ENCODE measurements at regions not wholly inside any gene's neighbourhood (a gene's known extent, or its start where the extent isn't known, plus 50 kb on each side); places are given as distances from the start of the nearest gene placed in this dataset.

DNA sequence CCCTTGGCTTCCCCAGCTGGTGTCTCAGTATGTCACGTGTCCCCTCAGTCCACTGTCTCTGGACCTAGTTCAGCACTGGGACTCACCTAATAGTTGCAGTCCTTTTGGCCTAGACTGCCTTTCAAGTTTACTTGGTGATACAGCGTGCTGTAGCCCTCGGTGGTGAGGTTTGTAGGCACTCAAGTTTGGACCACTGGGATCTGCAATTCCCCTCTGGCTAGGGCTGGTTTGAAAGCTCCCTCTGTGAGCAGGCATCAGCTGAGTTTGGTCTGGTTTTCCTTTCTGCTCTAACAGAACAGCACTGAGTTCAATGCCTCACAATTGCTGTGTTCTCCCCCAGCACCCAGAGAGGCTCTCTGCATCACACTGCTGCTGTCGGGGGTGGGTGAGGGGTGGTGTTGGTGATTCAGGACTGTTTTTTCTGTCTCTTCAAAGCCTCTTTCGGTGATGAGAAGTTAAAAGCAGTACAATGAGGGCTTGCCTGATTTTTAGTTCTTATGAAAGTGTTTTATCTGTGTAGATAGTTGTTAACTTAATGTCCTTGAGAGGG lies 494.2 kb downstream of the TDRD15 start:
- Histone ChIP-seq H4K8ac (ENCODE audit: low read depth in 2 of 2, low read length in 2 of 2) (no peak overlapping the region), H3K14ac (replicated peaks; ENCODE audit: low read depth, low read length) (no peak overlapping the region), H4K91ac (ENCODE audit: insufficient read depth, low read depth, low read length) (no peak overlapping the region), H2BK20ac (ENCODE audit: low read depth, low read length) (no peak overlapping the region), H3K9me1 (ENCODE audit: insufficient read depth, low read length) (no peaks in the 10 kb centered on the region), H3K4me2 (ENCODE audit: low read depth, low read length) (no peak overlapping the region), H4K5ac (ENCODE audit: low read depth, low read length) (no peak overlapping the region), H3K79me1 (ENCODE audit: low read depth in 1 of 2, low read length in 2 of 2) (no peaks in the 10 kb centered on the region), H3K18ac (ENCODE audit: low read depth, low read length) (no peak overlapping the region), H3K27me3 (ENCODE audit: control insufficient read depth, insufficient read depth, low read length) (no peaks in the 10 kb centered on the region), H3K36me3 (ENCODE audit: control insufficient read depth, insufficient read depth, low read length) (no peaks in the 10 kb centered on the region), H2AFZ (replicated peaks; ENCODE audit: low read length, poor library complexity) (no peak overlapping the region), H2BK120ac (ENCODE audit: low read depth, low read length) (no peak overlapping the region), H3K9ac (ENCODE audit: low read depth, low read length) (no peak overlapping the region), H3K4me1 (ENCODE audit: control insufficient read depth, insufficient read depth, low read length) (no peaks in the 10 kb centered on the region), H3K27ac (ENCODE audit: insufficient read depth, low read length) (no peak overlapping the region), H3K4me3 (ENCODE audit: insufficient read depth, low read depth, low read length) (no peak overlapping the region), H4K20me1 (ENCODE audit: insufficient read depth, low read length) (no peaks in the 10 kb centered on the region), H2BK5ac (ENCODE audit: low read depth, low read length, poor library complexity, severe bottlenecking) (no peak overlapping the region), H3K9me3 (ENCODE audit: control insufficient read depth, insufficient read depth, low read length) (no peaks in the 10 kb centered on the region), H3K23ac (ENCODE audit: low read depth, low read length) (no peak overlapping the region), H2BK15ac (ENCODE audit: low read depth, low read length) (no peak overlapping the region), H2AK5ac (ENCODE audit: low read depth, low read length) (no peak overlapping the region), H3K4ac (ENCODE audit: low read depth, low read length) (no peak overlapping the region), H3K56ac (ENCODE audit: extremely low read depth, insufficient read depth, low read length) (no peak overlapping the region), H2AK9ac (replicated peaks; ENCODE audit: low read depth, low read length, poor library complexity) (no peak overlapping the region)
- no peak for TF ChIP-seq FOS (IDR thresholded peaks at IDR 0.05; ENCODE audit: low read depth, low read length)
- TF ChIP-seq RFX5 (IDR thresholded peaks at IDR 0.05; ENCODE audit: low read depth, low read length), result no peak
- TF ChIP-seq, protein P1, sequence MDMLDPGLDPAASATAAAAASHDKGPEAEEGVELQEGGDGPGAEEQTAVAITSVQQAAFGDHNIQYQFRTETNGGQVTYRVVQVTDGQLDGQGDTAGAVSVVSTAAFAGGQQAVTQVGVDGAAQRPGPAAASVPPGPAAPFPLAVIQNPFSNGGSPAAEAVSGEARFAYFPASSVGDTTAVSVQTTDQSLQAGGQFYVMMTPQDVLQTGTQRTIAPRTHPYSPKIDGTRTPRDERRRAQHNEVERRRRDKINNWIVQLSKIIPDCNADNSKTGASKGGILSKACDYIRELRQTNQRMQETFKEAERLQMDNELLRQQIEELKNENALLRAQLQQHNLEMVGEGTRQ (IDR thresholded peaks at IDR 0.05; ENCODE audit: low read depth, low read length), result no peak
- no peak for TF ChIP-seq CHD1 (IDR thresholded peaks at IDR 0.05; ENCODE audit: low read depth, low read length)
- TF ChIP-seq SMC3 (IDR thresholded peaks at IDR 0.05; ENCODE audit: low read depth, low read length), result no peak
- TF ChIP-seq, protein P2, sequence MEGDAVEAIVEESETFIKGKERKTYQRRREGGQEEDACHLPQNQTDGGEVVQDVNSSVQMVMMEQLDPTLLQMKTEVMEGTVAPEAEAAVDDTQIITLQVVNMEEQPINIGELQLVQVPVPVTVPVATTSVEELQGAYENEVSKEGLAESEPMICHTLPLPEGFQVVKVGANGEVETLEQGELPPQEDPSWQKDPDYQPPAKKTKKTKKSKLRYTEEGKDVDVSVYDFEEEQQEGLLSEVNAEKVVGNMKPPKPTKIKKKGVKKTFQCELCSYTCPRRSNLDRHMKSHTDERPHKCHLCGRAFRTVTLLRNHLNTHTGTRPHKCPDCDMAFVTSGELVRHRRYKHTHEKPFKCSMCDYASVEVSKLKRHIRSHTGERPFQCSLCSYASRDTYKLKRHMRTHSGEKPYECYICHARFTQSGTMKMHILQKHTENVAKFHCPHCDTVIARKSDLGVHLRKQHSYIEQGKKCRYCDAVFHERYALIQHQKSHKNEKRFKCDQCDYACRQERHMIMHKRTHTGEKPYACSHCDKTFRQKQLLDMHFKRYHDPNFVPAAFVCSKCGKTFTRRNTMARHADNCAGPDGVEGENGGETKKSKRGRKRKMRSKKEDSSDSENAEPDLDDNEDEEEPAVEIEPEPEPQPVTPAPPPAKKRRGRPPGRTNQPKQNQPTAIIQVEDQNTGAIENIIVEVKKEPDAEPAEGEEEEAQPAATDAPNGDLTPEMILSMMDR (conservative IDR thresholded peaks at IDR 0.05; ENCODE audit: low read depth, low read length), result no peak
- TF ChIP-seq POLR2A (IDR thresholded peaks at IDR 0.05; ENCODE audit: low read depth, low read length), result no peak
- CTCF ChIA-PET, result interaction anchor here (0.6 kb wide), 1 partner anchor 464 kb away, joined by 4 read pairs; no protein-coding TSS in a partner anchor
- DNase-seq, result no peak
- dilution Hi-C loops (cut with HindIII; ENCODE audit: low sequenced_read_pairs, unreplicated experiment), result no loop called here
- ATAC-seq (ENCODE audit: low read depth), result no peak; the same call in 1 of the 2 replicates
- intact Hi-C loops (cut with micrococcal nuclease), result no loop called here
- BruUV-seq (replicated peaks), result no TSS peak
- in situ Hi-C loops (cut with MboI; ENCODE audit: low sequenced_read_pairs), result no loop called here
- POLR2A ChIA-PET (ENCODE audit: unreplicated experiment), result no interaction called here
- 74% methylated on average over 3 of the region's 5 CpGs; no CpG with 5 or more reads in 1 of the 2 experiments for WGBS, 2 experiments (ENCODE audit: extremely low coverage in 2 of 2, insufficient read length in 1 of 2)

All from IMR-90 (cell line).